Duodenal mucosa (tissue), 2 donors: ENCODE measurements at regions not wholly inside any gene's neighbourhood (a gene's known extent, or its start where the extent isn't known, plus 50 kb on each side); places are given as distances from the start of the nearest gene placed in this dataset.

Experiments
- H3K27ac ChIP-seq: one replicate; pipeline ENCODE4 v1.7.0; 2013; ENCODE audit warnings: low read depth, low read length
- H3K27me3 ChIP-seq, 2 donors: one replicate each; pipeline ENCODE4 v1.7.0; 2013; ENCODE audit warnings: low read length in 2 of 2, control low read depth in 1 of 2; ENCODE audit not compliant: insufficient read depth in 2 of 2, control insufficient read depth in 1 of 2
- H3K36me3 ChIP-seq, 2 donors: one replicate each; pipeline ENCODE4 v1.7.0; 2013; ENCODE audit warnings: low read length in 2 of 2, control low read depth in 1 of 2; ENCODE audit not compliant: insufficient read depth in 2 of 2, control insufficient read depth in 1 of 2
- H3K4me1 ChIP-seq, 2 donors: one replicate each; pipeline ENCODE4 v1.7.0; 2013; ENCODE audit warnings: low read length in 2 of 2, control low read depth in 1 of 2; ENCODE audit not compliant: insufficient read depth in 2 of 2, control insufficient read depth in 1 of 2
- H3K4me3 ChIP-seq, 2 donors: one replicate each; pipeline ENCODE4 v1.7.0; 2013; ENCODE audit warnings: low read length in 2 of 2, low read depth in 1 of 2
- H3K9ac ChIP-seq, 2 donors: one replicate each; pipeline ENCODE4 v1.7.0; 2013; ENCODE audit warnings: low read length in 2 of 2, low read depth in 1 of 2
- H3K9me3 ChIP-seq, 2 donors: one replicate each; pipeline ENCODE4 v1.7.0; 2013; ENCODE audit warnings: low read length in 2 of 2, control low read depth in 1 of 2; ENCODE audit not compliant: control insufficient read depth in 1 of 2

GRCh38 chr4:11593576-11594116 lies 165.0 kb upstream of the HS3ST1 start:
- no peaks in the 10 kb centered on the region for H3K36me3 ChIP-seq
- H3K27me3 ChIP-seq, result no peaks in the 10 kb centered on the region
- no peak overlapping the region for H3K9ac ChIP-seq
- no peak overlapping the region for H3K4me3 ChIP-seq
- no peaks in the 10 kb centered on the region for H3K9me3 ChIP-seq
- no peak overlapping the region for H3K27ac ChIP-seq
- H3K4me1 ChIP-seq, result peaks cover 0 to 6% of the 10 kb centered on the region in 2 donors

- Histone ChIP-seq H3K27me3 (no peaks in the 10 kb centered on the region), H3K4me1 (peaks cover 0 to 6% of the 10 kb centered on the region in 2 donors), H3K36me3 (no peaks in the 10 kb centered on the region)
These were observed 163.6 kb upstream of the HS3ST1 start for GRCh38 chr4:11592276-11592675.

GRCh38 chr4:11590132-11590531 lies 161.4 kb upstream of the HS3ST1 start:
- H3K27me3 ChIP-seq, result no peaks in the 10 kb centered on the region
- H3K9ac ChIP-seq, result no peak overlapping the region
- no peak overlapping the region for H3K4me3 ChIP-seq

More at GRCh38 chr4:11592276-11592675, 163.6 kb upstream of the HS3ST1 start:
- no peaks in the 10 kb centered on the region for H3K9me3 ChIP-seq
- H3K4me3 ChIP-seq, result no peak overlapping the region
- no peak overlapping the region for H3K9ac ChIP-seq
- no peak overlapping the region for H3K27ac ChIP-seq

GRCh38 chr4:11589676-11590075 lies 161.0 kb upstream of the HS3ST1 start:
- no peak overlapping the region for H3K9ac ChIP-seq
- no peaks in the 10 kb centered on the region for H3K9me3 ChIP-seq
- no peaks in the 10 kb centered on the region for H3K4me1 ChIP-seq
- no peak overlapping the region for H3K4me3 ChIP-seq
- H3K27ac ChIP-seq, result no peak overlapping the region
- no peaks in the 10 kb centered on the region for H3K36me3 ChIP-seq
- H3K27me3 ChIP-seq, result no peaks in the 10 kb centered on the region

More at GRCh38 chr4:11590132-11590531, 161.4 kb upstream of the HS3ST1 start:
- Histone ChIP-seq H3K36me3 (no peaks in the 10 kb centered on the region), H3K9me3 (no peaks in the 10 kb centered on the region), H3K27ac (no peak overlapping the region), H3K4me1 (peaks cover 0 to 3% of the 10 kb centered on the region in 2 donors)

GRCh38 chr4:11587797-11588196 lies 159.1 kb upstream of the HS3ST1 start:
- Histone ChIP-seq H3K27me3 (no peaks in the 10 kb centered on the region), H3K4me1 (no peaks in the 10 kb centered on the region), H3K9ac (no peak overlapping the region), H3K4me3 (no peak overlapping the region), H3K27ac (no peak overlapping the region), H3K9me3 (no peaks in the 10 kb centered on the region), H3K36me3 (no peaks in the 10 kb centered on the region)

- Histone ChIP-seq H3K9me3 (no peaks in the 10 kb centered on the region), H3K27ac (no peak overlapping the region), H3K27me3 (no peaks in the 10 kb centered on the region), H3K4me3 (no peak overlapping the region), H3K9ac (no peak overlapping the region), H3K4me1 (no peaks in the 10 kb centered on the region), H3K36me3 (no peaks in the 10 kb centered on the region)
These were observed 156.8 kb upstream of the HS3ST1 start for GRCh38 chr4:11585506-11585905.

- Histone ChIP-seq H3K4me3 (no peak overlapping the region), H3K27me3 (no peaks in the 10 kb centered on the region), H3K9me3 (no peaks in the 10 kb centered on the region), H3K9ac (no peak overlapping the region), H3K4me1 (peaks cover 4 to 6% of the 10 kb centered on the region in 2 donors), H3K36me3 (no peaks in the 10 kb centered on the region), H3K27ac (no peak overlapping the region)
These were observed 139.8 kb upstream of the HS3ST1 start for GRCh38 chr4:11568511-11568910.

GRCh38 chr4:11566444-11567022 lies 137.8 kb upstream of the HS3ST1 start:
- no peak overlapping the region for H3K9ac ChIP-seq
- peaks cover 4 to 6% of the 10 kb centered on the region in 2 donors for H3K4me1 ChIP-seq
- no peaks in the 10 kb centered on the region for H3K9me3 ChIP-seq
- no peak overlapping the region for H3K4me3 ChIP-seq
- H3K27ac ChIP-seq, result no peak overlapping the region
- H3K36me3 ChIP-seq, result no peaks in the 10 kb centered on the region
- no peaks in the 10 kb centered on the region for H3K27me3 ChIP-seq

GRCh38 chr4:11565899-11566298 lies 137.2 kb upstream of the HS3ST1 start:
- Histone ChIP-seq H3K27me3 (no peaks in the 10 kb centered on the region), H3K4me1 (peaks cover 4 to 6% of the 10 kb centered on the region in 2 donors), H3K27ac (no peak overlapping the region), H3K36me3 (no peaks in the 10 kb centered on the region), H3K4me3 (no peak overlapping the region), H3K9me3 (no peaks in the 10 kb centered on the region), H3K9ac (no peak overlapping the region)

GRCh38 chr4:11565213-11565612 lies 136.5 kb upstream of the HS3ST1 start:
- H3K4me1 ChIP-seq, result peaks cover 4 to 6% of the 10 kb centered on the region in 2 donors
- H3K27me3 ChIP-seq, result no peaks in the 10 kb centered on the region
- no peaks in the 10 kb centered on the region for H3K9me3 ChIP-seq
- no peak overlapping the region for H3K9ac ChIP-seq
- H3K27ac ChIP-seq, result no peak overlapping the region
- no peak overlapping the region for H3K4me3 ChIP-seq
- no peaks in the 10 kb centered on the region for H3K36me3 ChIP-seq
